B cell (primary cell): ENCODE measurements at regions not wholly inside any gene's neighbourhood (a gene's known extent, or its start where the extent isn't known, plus 50 kb on each side); places are given as distances from the start of the nearest gene placed in this dataset.

ENCODE experiments used
- ATAC-seq: fragments of 200-7000 bp; cut with Tn5 transposase; one replicate; pipeline ENCODE4 v1.10.0; 2021; ENCODE audit warnings: low read depth, mild to moderate bottlenecking, moderate number of reproducible peaks, moderate library complexity
- CTCF ChIA-PET: fragments of 350-600 bp; sonication (Branson Sonifier 250); formaldehyde crosslinking; loops from one replicate; lab custom pipeline; 2021; ENCODE audit warnings: antibody characterized with exemption, inconsistent platforms; lab: Charles Lee
- POLR2A ChIA-PET: fragments of 350-600 bp; sonication (Branson Sonifier 250); formaldehyde crosslinking; loops from one replicate; lab custom pipeline; 2021; ENCODE audit warnings: antibody characterized with exemption; lab: Charles Lee
- DNase-seq: peaks from one replicate; pipeline ENCODE4 v3.0.0; 2013
- H2AFZ ChIP-seq: 2 replicates; pipeline ENCODE4 v1.6.1; 2012; ENCODE audit warnings: mild to moderate bottlenecking, low read depth, low read length; ENCODE audit not compliant: insufficient read depth, poor library complexity, severe bottlenecking
- H3K27ac ChIP-seq, 2 donors: 1 replicate in 1 of 2; 2 replicates in 1 of 2; pipeline ENCODE4 v1.5.1; 2012 to 2013; ENCODE audit warnings: low read length in 2 of 2, mild to moderate bottlenecking in 2 of 2, moderate library complexity in 1 of 2
- H3K27me3 ChIP-seq, 4 experiments: fragments of 200-600 bp in 1 of 4; sonication (generic) in 1 of 4; replicated peaks in 1 of 4; 1 replicate in 2 of 4; 2 replicates in 2 of 4; pipeline versions ENCODE4 v1.6.1 to v1.7.0; 2013 to 2016; ENCODE audit warnings: low read length in 3 of 4, mild to moderate bottlenecking in 2 of 4, mixed read lengths in 1 of 4, moderate library complexity in 1 of 4; ENCODE audit not compliant: insufficient read depth in 4 of 4, control insufficient read depth in 3 of 4; ENCODE audit errors: control extremely low read depth in 1 of 4
- H3K36me3 ChIP-seq, 2 experiments: replicated peaks in 1 of 2; 1 replicate in 1 of 2; 2 replicates in 1 of 2; pipeline versions ENCODE4 v1.6.1 to v1.7.1; 2013; ENCODE audit warnings: low read length in 1 of 2; ENCODE audit not compliant: insufficient read depth in 2 of 2, control insufficient read depth in 1 of 2; ENCODE audit errors: control extremely low read depth in 1 of 2, extremely low read depth in 1 of 2
- H3K4me1 ChIP-seq, 2 donors: fragments of 200-600 bp in 1 of 2; sonication (generic) in 1 of 2; 1 replicate in 1 of 2; 2 replicates in 1 of 2; pipeline versions ENCODE4 v1.5.1 to v1.6.1; 2013 to 2017; ENCODE audit warnings: low read length in 2 of 2; ENCODE audit not compliant: control insufficient read depth in 2 of 2, insufficient read depth in 2 of 2
- H3K4me2 ChIP-seq: replicated peaks from 2 replicates; pipeline ENCODE3; 2012; ENCODE audit warnings: mild to moderate bottlenecking, low read depth, low read length; ENCODE audit not compliant: poor library complexity, severe bottlenecking
- H3K4me3 ChIP-seq, 5 experiments: fragments of 200-600 bp in 1 of 5; sonication (generic) in 1 of 5; 1 replicate in 3 of 5; 2 replicates in 2 of 5; pipeline versions ENCODE4 v1.5.1 to v1.7.0; 2011 to 2016; ENCODE audit warnings: low read length in 4 of 5, mild to moderate bottlenecking in 4 of 5, low read depth in 2 of 5, control low read depth in 1 of 5, moderate library complexity in 1 of 5; ENCODE audit not compliant: insufficient read depth in 1 of 5; ENCODE audit errors: control extremely low read depth in 1 of 5, extremely low read depth in 1 of 5
- H3K79me2 ChIP-seq: fragments of 200-600 bp; sonication (generic); one replicate; pipeline ENCODE4 v1.6.0; 2016; ENCODE audit warnings: low read length; ENCODE audit not compliant: control insufficient read depth, insufficient read depth
- H3K9ac ChIP-seq: fragments of 200-600 bp; sonication (generic); 2 replicates; pipeline ENCODE4 v1.6.1; 2017; ENCODE audit warnings: mild to moderate bottlenecking, low read length, moderate library complexity
- H3K9me3 ChIP-seq, 3 donors: one replicate each; pipeline versions ENCODE4 v1.6.1 to v1.7.1; 2013; ENCODE audit warnings: low read length in 2 of 3; ENCODE audit not compliant: control insufficient read depth in 2 of 3, insufficient read depth in 1 of 3; ENCODE audit errors: control extremely low read depth in 1 of 3
- H4K20me1 ChIP-seq: 2 replicates; pipeline ENCODE4 v1.6.0; 2012; ENCODE audit warnings: mild to moderate bottlenecking, low read length; ENCODE audit not compliant: insufficient read depth, control insufficient read depth, poor library complexity, severe bottlenecking
- H3K27ac Mint-ChIP-seq: one replicate; pipeline ENCODE4 v1.8.0; 2021; ENCODE audit warnings: mixed read lengths
- H3K27me3 Mint-ChIP-seq: one replicate; pipeline ENCODE4 v1.8.0; 2021; ENCODE audit warnings: mixed read lengths
- H3K4me1 Mint-ChIP-seq: one replicate; pipeline ENCODE4 v1.8.0; 2021; ENCODE audit warnings: mixed read lengths
- H3K4me3 Mint-ChIP-seq: one replicate; pipeline ENCODE4 v1.8.0; 2021; ENCODE audit warnings: mixed read lengths
- H3K9me3 Mint-ChIP-seq: one replicate; pipeline ENCODE4 v1.8.0; 2022; ENCODE audit warnings: mixed read lengths; ENCODE audit not compliant: insufficient read depth
- EZH2 ChIP-seq: IDR thresholded peaks from 2 replicates; pipeline ENCODE4 v1.6.1; 2012; ENCODE audit warnings: borderline replicate concordance, low read depth, mild to moderate bottlenecking, moderate library complexity, low read length; ENCODE audit not compliant: insufficient read depth, poor library complexity, severe bottlenecking
- WGBS: methylation state at CpG from one replicate; pipeline ENCODE4 v1.1.5; 2013; ENCODE audit warnings: missing lambda C conversion rate; ENCODE audit not compliant: insufficient coverage; 5-methylcytosine and 5-hydroxymethylcytosine counted together
- intact Hi-C: fragments of 100-400 bp; cut with micrococcal nuclease; formaldehyde crosslinking; loops from one replicate; pipeline ENCODE4 v1.10.0; 2022
- TF ChIP-seq, protein P1 (sequence below): fragments of 200-600 bp; IDR thresholded peaks from one replicate; pipeline ENCODE4 v1.8.0; 2022; ENCODE audit warnings: antibody characterized with exemption, mild to moderate bottlenecking

DNA sequence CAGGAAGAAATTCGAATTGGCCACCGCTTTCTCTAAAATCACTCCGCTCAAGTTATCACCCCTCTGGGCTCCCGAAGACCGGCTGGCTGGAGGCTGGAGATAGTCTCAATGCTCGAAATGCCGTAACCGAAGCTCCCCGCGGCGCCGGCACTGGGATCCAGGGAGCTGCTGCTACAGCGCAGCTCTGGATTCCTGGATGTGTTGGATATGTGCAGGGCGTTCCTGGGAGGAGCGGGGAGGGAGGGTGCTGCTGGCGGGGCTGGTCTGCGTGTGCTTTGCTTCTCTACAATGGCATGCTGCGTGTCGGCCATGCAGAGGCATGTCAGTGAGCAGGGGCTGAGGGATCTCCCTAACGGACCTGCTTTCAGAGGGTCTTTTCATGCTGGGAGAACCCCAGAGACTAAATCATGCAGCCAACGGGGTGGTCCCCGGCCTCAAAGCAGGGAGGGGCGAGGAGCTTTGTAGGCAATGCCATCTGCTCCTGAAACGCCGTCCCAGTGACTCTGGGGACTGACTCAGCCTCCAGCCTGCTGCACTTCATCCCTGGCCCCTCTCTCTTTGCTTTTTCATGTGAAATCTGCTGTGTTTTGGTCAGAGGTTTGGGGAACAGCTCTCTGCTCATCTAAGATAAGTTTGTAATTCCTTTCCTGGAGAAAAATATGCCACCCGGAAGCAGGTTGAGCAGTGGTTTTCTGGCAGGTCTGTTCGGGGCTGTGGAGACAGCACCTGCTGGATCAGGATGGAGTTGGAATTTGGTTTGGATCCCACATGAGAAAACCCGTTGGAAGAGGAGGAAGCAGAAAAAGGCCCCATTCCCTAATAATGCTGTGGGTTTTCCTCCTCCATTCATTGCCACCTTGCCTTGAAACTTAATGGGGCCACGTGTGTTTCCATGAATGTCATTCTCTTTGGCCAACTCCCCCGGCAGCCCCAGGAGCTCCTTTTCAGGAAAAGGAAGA, 311.4 kb downstream of the SEC14L1 start:
- Histone ChIP-seq H4K20me1 (peaks cover 4% of the 10 kb centered on the region), H3K4me2 (peak overlapping the region; percentile 96), H3K36me3 (peaks cover 0 to 14% of the 10 kb centered on the region in 2 experiments), H3K4me3 (peak overlapping the region; percentile 91 to 96 (median 92)), H2AFZ (peak overlapping the region; percentile 70), H3K27ac (peak overlapping the region; percentile 66 to 96), H3K27me3 (no peaks in the 10 kb centered on the region), H3K4me1 (peaks cover 67 to 86% of the 10 kb centered on the region in 2 donors), H3K9ac (peak overlapping the region; percentile 90), H3K9me3 (no peaks in the 10 kb centered on the region), H3K79me2 (peaks cover 100% of the 10 kb centered on the region)
- Mint-ChIP-seq H3K27me3 (no peaks in the 10 kb centered on the region), H3K4me1 (peaks cover 68% of the 10 kb centered on the region), H3K4me3 (peak overlapping the region; percentile 93), H3K9me3 (no peaks in the 10 kb centered on the region), H3K27ac (peak overlapping the region; percentile 96)
- POLR2A ChIA-PET, result interaction anchor here (0.6 to 8.7 kb wide), 14 partner anchors 9 to 717 kb away, joined by 3 to 147 read pairs (median 6); no protein-coding TSS in a partner anchor
- no peak for DNase-seq
- CTCF ChIA-PET, result interaction anchor here (0.8 to 6.4 kb wide), 12 partner anchors 8 to 120 kb away, joined by 3 to 65 read pairs (median 8); no protein-coding TSS in a partner anchor
- peak; percentile 19 for ATAC-seq
- intact Hi-C loops, result loop anchor here (1.0 to 10.0 kb wide), 2 partner anchors 8 to 367 kb away; no protein-coding TSS in a partner anchor
- TF ChIP-seq EZH2, result no peak
- TF ChIP-seq, protein P1, sequence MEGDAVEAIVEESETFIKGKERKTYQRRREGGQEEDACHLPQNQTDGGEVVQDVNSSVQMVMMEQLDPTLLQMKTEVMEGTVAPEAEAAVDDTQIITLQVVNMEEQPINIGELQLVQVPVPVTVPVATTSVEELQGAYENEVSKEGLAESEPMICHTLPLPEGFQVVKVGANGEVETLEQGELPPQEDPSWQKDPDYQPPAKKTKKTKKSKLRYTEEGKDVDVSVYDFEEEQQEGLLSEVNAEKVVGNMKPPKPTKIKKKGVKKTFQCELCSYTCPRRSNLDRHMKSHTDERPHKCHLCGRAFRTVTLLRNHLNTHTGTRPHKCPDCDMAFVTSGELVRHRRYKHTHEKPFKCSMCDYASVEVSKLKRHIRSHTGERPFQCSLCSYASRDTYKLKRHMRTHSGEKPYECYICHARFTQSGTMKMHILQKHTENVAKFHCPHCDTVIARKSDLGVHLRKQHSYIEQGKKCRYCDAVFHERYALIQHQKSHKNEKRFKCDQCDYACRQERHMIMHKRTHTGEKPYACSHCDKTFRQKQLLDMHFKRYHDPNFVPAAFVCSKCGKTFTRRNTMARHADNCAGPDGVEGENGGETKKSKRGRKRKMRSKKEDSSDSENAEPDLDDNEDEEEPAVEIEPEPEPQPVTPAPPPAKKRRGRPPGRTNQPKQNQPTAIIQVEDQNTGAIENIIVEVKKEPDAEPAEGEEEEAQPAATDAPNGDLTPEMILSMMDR, result no peak
- 1% methylated on average over 25 of the region's 30 CpGs for WGBS
